PC-9 (cell line): ENCODE measurements at regions not wholly inside any gene's neighbourhood (a gene's known extent, or its start where the extent isn't known, plus 50 kb on each side); places are given as distances from the start of the nearest gene placed in this dataset.

ENCODE experiments used
- BruUV-seq: library from RNA; stranded (reverse); fragments of 400-500 nt; replicated peaks from 2 replicates; lab custom pipeline; 2021; lab: Mats Ljungman, UMichigan
- CTCF ChIA-PET: fragments of 300-600 bp; sonication (Branson Sonifier 250); formaldehyde crosslinking; loops from one replicate; lab custom pipeline; 2022; ENCODE audit warnings: antibody characterized with exemption; lab: Charles Lee
- POLR2A ChIA-PET: fragments of 300-600 bp; sonication (Branson Sonifier 250); formaldehyde crosslinking; loops from one replicate; lab custom pipeline; 2022; ENCODE audit warnings: antibody characterized with exemption; ENCODE audit not compliant: unreplicated experiment; lab: Charles Lee
- DNase-seq, 2 experiments: peaks; one replicate each; pipeline versions ENCODE4 v3.0.0 to v3.0.0-alpha.2; 2015 to 2022; ENCODE audit warnings: mixed read lengths in 1 of 2
- H2AFZ ChIP-seq: fragments of 200-600 bp; sonication (generic); 2 replicates; pipeline ENCODE4 v1.8.1; 2017; ENCODE audit warnings: antibody characterized with exemption
- H3F3A ChIP-seq: fragments of 200-600 bp; sonication (generic); 2 replicates; pipeline ENCODE4 v1.8.1; 2017; ENCODE audit warnings: antibody characterized with exemption, mild to moderate bottlenecking, low read depth; ENCODE audit not compliant: insufficient read depth
- H3K27ac ChIP-seq: fragments of 200-600 bp; sonication (generic); 2 replicates; pipeline ENCODE4 v1.6.1; 2016; ENCODE audit warnings: mixed run types
- H3K27me3 ChIP-seq: fragments of 200-600 bp; sonication (generic); 2 replicates; pipeline ENCODE4 v1.6.1; 2016; ENCODE audit warnings: low read depth, mixed run types; ENCODE audit not compliant: insufficient read depth
- H3K36me3 ChIP-seq: fragments of 200-600 bp; sonication (generic); 2 replicates; pipeline ENCODE4 v1.6.1; 2016; ENCODE audit warnings: low read depth, mixed run types
- H3K4me1 ChIP-seq: fragments of 200-600 bp; sonication (generic); replicated peaks from 2 replicates; pipeline ENCODE4 v1.6.1; 2016; ENCODE audit warnings: mixed run types; ENCODE audit not compliant: insufficient read depth
- H3K4me2 ChIP-seq: fragments of 200-600 bp; sonication (generic); 2 replicates; pipeline ENCODE4 v1.6.1; 2017; ENCODE audit warnings: mixed run types
- H3K4me3 ChIP-seq: fragments of 200-600 bp; sonication (generic); 2 replicates; pipeline ENCODE4 v1.6.1; 2016; ENCODE audit warnings: mixed run types
- H3K79me2 ChIP-seq: fragments of 200-600 bp; sonication (generic); 2 replicates; pipeline ENCODE4 v1.6.1; 2017; ENCODE audit warnings: low read depth, mixed run types
- H3K9me2 ChIP-seq: fragments of 200-600 bp; sonication (generic); 2 replicates; pipeline ENCODE4 v1.8.1; 2017; ENCODE audit warnings: mild to moderate bottlenecking; ENCODE audit not compliant: insufficient read depth
- H3K9me3 ChIP-seq: fragments of 200-600 bp; sonication (generic); 2 replicates; pipeline ENCODE4 v1.8.1; 2016; ENCODE audit warnings: low read depth; ENCODE audit not compliant: insufficient read depth
- H4K20me1 ChIP-seq: fragments of 200-600 bp; sonication (generic); 2 replicates; pipeline ENCODE4 v1.8.1; 2017; ENCODE audit not compliant: insufficient read depth
- CTCF ChIP-seq: fragments of 200-600 bp; sonication (generic); conservative IDR thresholded peaks from 2 replicates; pipeline ENCODE4 v1.6.1; 2017; ENCODE audit warnings: mixed run types, antibody characterized with exemption, mild to moderate bottlenecking, moderate library complexity
- EZH2 ChIP-seq: fragments of 200-600 bp; sonication (generic); IDR thresholded peaks from 2 replicates; pipeline ENCODE4 v1.8.0; 2017; ENCODE audit warnings: antibody characterized with exemption, low read depth
- intact Hi-C: fragments of 100-400 bp; cut with micrococcal nuclease; formaldehyde crosslinking; loops from one replicate; pipeline ENCODE4 v1.10.0; 2022; ENCODE audit not compliant: unreplicated experiment

DNA sequence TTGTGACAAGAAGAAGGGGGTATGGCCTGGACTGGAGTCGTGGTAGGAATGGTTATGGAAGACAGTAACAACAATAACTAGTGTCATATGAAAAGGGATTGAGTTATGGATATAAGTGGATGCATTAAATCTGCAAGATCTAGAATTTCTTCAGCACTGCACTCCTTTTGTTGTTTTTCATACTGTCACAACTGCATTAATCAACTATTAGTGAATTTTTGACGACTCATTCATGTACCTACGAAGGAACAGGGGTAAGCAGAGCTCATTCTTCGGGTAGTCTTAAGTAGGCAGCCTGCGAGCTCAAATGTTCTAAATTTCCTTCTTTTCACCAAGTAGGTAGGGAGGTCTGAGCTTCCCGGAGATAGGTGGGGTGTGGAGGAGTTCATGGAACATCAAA lies 109.7 kb upstream of the UPP2 start:
- Histone ChIP-seq H3K4me3 (no peak overlapping the region), H2AFZ (no peak overlapping the region), H3K4me2 (no peak overlapping the region), H3K36me3 (no peaks in the 10 kb centered on the region), H4K20me1 (no peaks in the 10 kb centered on the region), H3F3A (no peaks in the 10 kb centered on the region), H3K79me2 (no peaks in the 10 kb centered on the region), H3K27me3 (no peaks in the 10 kb centered on the region), H3K4me1 (no peaks in the 10 kb centered on the region), H3K27ac (no peak overlapping the region), H3K9me3 (no peaks in the 10 kb centered on the region), H3K9me2 (no peaks in the 10 kb centered on the region)
- intact Hi-C loops: no loop called here
- POLR2A ChIA-PET: no interaction called here
- no TSS peak for BruUV-seq
- CTCF ChIA-PET: no interaction called here
- no peak for TF ChIP-seq EZH2
- TF ChIP-seq CTCF: no peak
- DNase-seq: no peak

- Histone ChIP-seq H3F3A (no peaks in the 10 kb centered on the region), H2AFZ (no peak overlapping the region), H3K79me2 (no peaks in the 10 kb centered on the region), H3K36me3 (no peaks in the 10 kb centered on the region), H3K9me3 (no peaks in the 10 kb centered on the region), H3K4me3 (no peak overlapping the region), H3K27me3 (no peaks in the 10 kb centered on the region), H3K9me2 (no peaks in the 10 kb centered on the region), H4K20me1 (no peaks in the 10 kb centered on the region), H3K27ac (no peak overlapping the region), H3K4me2 (no peak overlapping the region), H3K4me1 (no peaks in the 10 kb centered on the region)
- no peak for TF ChIP-seq EZH2
- no peak for TF ChIP-seq CTCF
- CTCF ChIA-PET: no interaction called here
- BruUV-seq: no TSS peak
- intact Hi-C loops: no loop called here
- POLR2A ChIA-PET: no interaction called here
- no peak for DNase-seq
Measured at GRCh38 chr2:157990173-157990572, 111.5 kb upstream of the UPP2 start.

DNA sequence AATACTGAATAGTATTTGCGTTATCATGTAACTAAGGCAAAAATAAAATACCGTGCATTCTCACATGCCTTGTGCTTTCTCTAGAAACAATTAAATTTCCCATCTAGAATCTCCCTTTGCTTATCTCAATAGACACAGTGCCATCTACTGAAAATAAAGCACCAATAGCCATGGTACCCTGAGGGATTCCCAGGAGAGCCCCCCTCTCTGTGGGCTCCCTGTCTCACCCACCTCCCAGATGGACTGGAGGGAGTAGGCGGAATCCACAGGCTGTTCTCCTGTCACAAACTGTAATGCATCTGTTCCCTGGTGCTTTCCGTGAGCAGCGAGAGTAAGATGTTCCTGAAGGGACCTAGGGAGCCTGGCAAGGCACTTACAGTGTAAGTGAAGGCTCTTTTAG lies 112.4 kb upstream of the UPP2 start:
- H3K27ac ChIP-seq: no peak overlapping the region
- H3K27me3 ChIP-seq: no peaks in the 10 kb centered on the region
- H3F3A ChIP-seq: no peaks in the 10 kb centered on the region
- BruUV-seq: no TSS peak
- CTCF ChIA-PET: no interaction called here
- no peak overlapping the region for H3K4me3 ChIP-seq
- H3K9me2 ChIP-seq: no peaks in the 10 kb centered on the region
- H2AFZ ChIP-seq: no peak overlapping the region
- POLR2A ChIA-PET: no interaction called here
- TF ChIP-seq EZH2: no peak
- no peak for TF ChIP-seq CTCF
- DNase-seq: no peak
- no peaks in the 10 kb centered on the region for H3K9me3 ChIP-seq
- no peak overlapping the region for H3K4me2 ChIP-seq
- no peaks in the 10 kb centered on the region for H3K79me2 ChIP-seq
- H3K36me3 ChIP-seq: no peaks in the 10 kb centered on the region
- no peaks in the 10 kb centered on the region for H3K4me1 ChIP-seq
- no peaks in the 10 kb centered on the region for H4K20me1 ChIP-seq
- intact Hi-C loops: no loop called here
